Activated T-cell treated with anti-CD3 and anti-CD28 coated beads, Interleukin-2, amount 50 U/mL, for 72 hours (primary cell): ENCODE measurements at regions not wholly inside any gene's neighbourhood (a gene's known extent, or its start where the extent isn't known, plus 50 kb on each side); places are given as distances from the start of the nearest gene placed in this dataset.

Experiments used
- ATAC-seq, 2 donors: fragments of 150-1000 bp; cut with Tn5 transposase; replicated peaks in 1 of 2; 2 replicates each; pipeline ENCODE4 v1.10.0; 2021; ENCODE audit warnings: moderate library complexity in 2 of 2, mild to moderate bottlenecking in 1 of 2
- DNase-seq, 2 donors: peaks; one replicate each; pipeline ENCODE4 v3.0.0; 2021 to 2022; ENCODE audit warnings: mixed read lengths in 1 of 2
- H3K27ac Mint-ChIP-seq: one replicate; pipeline ENCODE4 v1.8.0; 2022; ENCODE audit warnings: mild to moderate bottlenecking, moderate library complexity, mixed read lengths
- H3K27me3 Mint-ChIP-seq: one replicate; pipeline ENCODE4 v1.8.0; 2022; ENCODE audit warnings: low read depth, mixed read lengths
- H3K36me3 Mint-ChIP-seq, 2 donors: one replicate each; pipeline ENCODE4 v1.8.0; 2022; ENCODE audit warnings: mixed read lengths in 2 of 2, mild to moderate bottlenecking in 1 of 2; ENCODE audit not compliant: insufficient read depth in 2 of 2
- H3K4me1 Mint-ChIP-seq: one replicate; pipeline ENCODE4 v1.8.0; 2022; ENCODE audit warnings: low read depth, mixed read lengths
- H3K4me3 Mint-ChIP-seq, 2 donors: one replicate each; pipeline ENCODE4 v1.8.0; 2022; ENCODE audit warnings: mild to moderate bottlenecking in 2 of 2, mixed read lengths in 2 of 2, moderate library complexity in 2 of 2
- H3K9me3 Mint-ChIP-seq, 2 donors: one replicate each; pipeline ENCODE4 v1.8.0; 2022; ENCODE audit warnings: mixed read lengths in 2 of 2

- H3K4me3 Mint-ChIP-seq: no peak overlapping the region
Measured at GRCh38 chr14:26870722-26871617, 273.1 kb upstream of the NOVA1 start.

GRCh38 chr14:26872515-26873361, 274.9 kb upstream of the NOVA1 start:
- Mint-ChIP-seq H3K27ac (no peak overlapping the region), H3K9me3 (peaks cover 4 to 8% of the 10 kb centered on the region in 2 donors)

More at GRCh38 chr14:26870722-26871617, 273.1 kb upstream of the NOVA1 start:
- DNase-seq: no peak
- Mint-ChIP-seq H3K27me3 (no peaks in the 10 kb centered on the region), H3K4me1 (no peaks in the 10 kb centered on the region), H3K36me3 (no peaks in the 10 kb centered on the region), H3K27ac (no peak overlapping the region), H3K9me3 (peaks cover 0 to 8% of the 10 kb centered on the region in 2 donors)
- ATAC-seq: no peak

GRCh38 chr14:26873362-26873960, 275.6 kb upstream of the NOVA1 start:
- Mint-ChIP-seq H3K9me3 (peaks cover 4 to 8% of the 10 kb centered on the region in 2 donors), H3K4me3 (no peak overlapping the region), H3K27me3 (no peaks in the 10 kb centered on the region), H3K36me3 (no peaks in the 10 kb centered on the region), H3K4me1 (no peaks in the 10 kb centered on the region), H3K27ac (no peak overlapping the region)
- DNase-seq (no peak), ATAC-seq (no peak)

More at GRCh38 chr14:26872515-26873361, 274.9 kb upstream of the NOVA1 start:
- no peaks in the 10 kb centered on the region for H3K36me3 Mint-ChIP-seq
- no peak for DNase-seq
- ATAC-seq: no peak
- H3K4me1 Mint-ChIP-seq: no peaks in the 10 kb centered on the region
- H3K27me3 Mint-ChIP-seq: no peaks in the 10 kb centered on the region
- no peak overlapping the region for H3K4me3 Mint-ChIP-seq

GRCh38 chr14:26887847-26888246, 290.0 kb upstream of the NOVA1 start:
- no peaks in the 10 kb centered on the region for H3K27me3 Mint-ChIP-seq
- DNase-seq: no peak
- H3K4me1 Mint-ChIP-seq: no peaks in the 10 kb centered on the region
- H3K36me3 Mint-ChIP-seq: peaks cover 0 to 1% of the 10 kb centered on the region in 2 donors
- H3K4me3 Mint-ChIP-seq: no peak overlapping the region
- H3K27ac Mint-ChIP-seq: no peak overlapping the region
- H3K9me3 Mint-ChIP-seq: peaks cover 10 to 11% of the 10 kb centered on the region in 2 donors
- no peak for ATAC-seq

GRCh38 chr14:26888592-26888991, 290.8 kb upstream of the NOVA1 start:
- peaks cover 9 to 10% of the 10 kb centered on the region in 2 donors for H3K9me3 Mint-ChIP-seq

GRCh38 chr14:26896447-26896846, 298.6 kb upstream of the NOVA1 start:
- DNase-seq (no peak), ATAC-seq (no peak)
- Mint-ChIP-seq H3K4me3 (no peak overlapping the region), H3K9me3 (peaks cover 7 to 13% of the 10 kb centered on the region in 2 donors), H3K4me1 (no peaks in the 10 kb centered on the region), H3K27ac (no peak overlapping the region), H3K36me3 (peaks cover 2% of the 10 kb centered on the region in 2 donors), H3K27me3 (no peaks in the 10 kb centered on the region)

More at GRCh38 chr14:26888592-26888991, 290.8 kb upstream of the NOVA1 start:
- Mint-ChIP-seq H3K36me3 (peaks cover 0 to 1% of the 10 kb centered on the region in 2 donors), H3K4me3 (no peak overlapping the region), H3K4me1 (no peaks in the 10 kb centered on the region), H3K27me3 (no peaks in the 10 kb centered on the region), H3K27ac (no peak overlapping the region)
- ATAC-seq (no peak), DNase-seq (no peak)

- Mint-ChIP-seq H3K27me3 (no peaks in the 10 kb centered on the region), H3K27ac (no peak overlapping the region), H3K4me3 (no peak overlapping the region), H3K4me1 (no peaks in the 10 kb centered on the region), H3K36me3 (peaks cover 2% of the 10 kb centered on the region in 2 donors), H3K9me3 (peaks cover 7 to 14% of the 10 kb centered on the region in 2 donors)
- no peak for DNase-seq
- no peak for ATAC-seq
Measured at GRCh38 chr14:26897196-26897595, 299.4 kb upstream of the NOVA1 start.

- Mint-ChIP-seq H3K36me3 (no peaks in the 10 kb centered on the region), H3K27ac (no peak overlapping the region), H3K27me3 (no peaks in the 10 kb centered on the region), H3K9me3 (peaks cover 2 to 8% of the 10 kb centered on the region in 2 donors), H3K4me1 (no peaks in the 10 kb centered on the region), H3K4me3 (no peak overlapping the region)
- DNase-seq: no peak
- ATAC-seq: no peak
Measured at GRCh38 chr14:26905229-26905628, 307.4 kb upstream of the NOVA1 start.

- H3K27ac Mint-ChIP-seq: no peak overlapping the region
- no peaks in the 10 kb centered on the region for H3K36me3 Mint-ChIP-seq
- DNase-seq (no peak), ATAC-seq (no peak)
- H3K27me3 Mint-ChIP-seq: no peaks in the 10 kb centered on the region
- peaks cover 1 to 3% of the 10 kb centered on the region in 2 donors for H3K9me3 Mint-ChIP-seq
- H3K4me3 Mint-ChIP-seq: no peak overlapping the region
- no peaks in the 10 kb centered on the region for H3K4me1 Mint-ChIP-seq
Measured at GRCh38 chr14:26913786-26914185, 316.0 kb upstream of the NOVA1 start.

GRCh38 chr14:26917086-26917485, 319.3 kb upstream of the NOVA1 start:
- peaks cover 7 to 11% of the 10 kb centered on the region in 2 donors for H3K9me3 Mint-ChIP-seq
- no peak overlapping the region for H3K27ac Mint-ChIP-seq
- H3K4me3 Mint-ChIP-seq: no peak overlapping the region
- ATAC-seq (no peak), DNase-seq (no peak)
- H3K4me1 Mint-ChIP-seq: no peaks in the 10 kb centered on the region
- no peaks in the 10 kb centered on the region for H3K27me3 Mint-ChIP-seq
- H3K36me3 Mint-ChIP-seq: peaks cover 0 to 3% of the 10 kb centered on the region in 2 donors

- peaks cover 4 to 12% of the 10 kb centered on the region in 2 donors for H3K9me3 Mint-ChIP-seq
- DNase-seq (no peak), ATAC-seq (no peak)
- H3K27ac Mint-ChIP-seq: no peak overlapping the region
- no peak overlapping the region for H3K4me3 Mint-ChIP-seq
- no peaks in the 10 kb centered on the region for H3K36me3 Mint-ChIP-seq
- no peaks in the 10 kb centered on the region for H3K27me3 Mint-ChIP-seq
- no peaks in the 10 kb centered on the region for H3K4me1 Mint-ChIP-seq
Measured at GRCh38 chr14:26925876-26926584, 328.2 kb upstream of the NOVA1 start.

GRCh38 chr14:26926585-26926984, 328.8 kb upstream of the NOVA1 start:
- ATAC-seq: no peak
- H3K36me3 Mint-ChIP-seq: no peaks in the 10 kb centered on the region
- H3K4me3 Mint-ChIP-seq: no peak overlapping the region
- no peak for DNase-seq
- H3K9me3 Mint-ChIP-seq: peaks cover 4 to 10% of the 10 kb centered on the region in 2 donors
- H3K27ac Mint-ChIP-seq: no peak overlapping the region
- H3K27me3 Mint-ChIP-seq: no peaks in the 10 kb centered on the region
- no peaks in the 10 kb centered on the region for H3K4me1 Mint-ChIP-seq
